GM23338 (cell line): ENCODE measurements at regions not wholly inside any gene's neighbourhood (a gene's known extent, or its start where the extent isn't known, plus 50 kb on each side); places are given as distances from the start of the nearest gene placed in this dataset.

ENCODE experiments used
- ATAC-seq: fragments of 200-7000 bp; cut with Tn5 transposase; 3 replicates; pipeline ENCODE4 v1.9.1; 2020
- DNase-seq: peaks from one replicate; pipeline ENCODE4 v3.0.0-alpha.2; 2015; ENCODE audit warnings: low spot score
- H2AFZ ChIP-seq: fragments of 200-600 bp; sonication (generic); 2 replicates; pipeline ENCODE4 v1.8.0; 2016; ENCODE audit warnings: antibody characterized with exemption, mild to moderate bottlenecking, moderate library complexity
- H3F3A ChIP-seq: fragments of 200-600 bp; sonication (generic); replicated peaks from 2 replicates; pipeline ENCODE4 v1.8.0; 2017; ENCODE audit warnings: antibody characterized with exemption, mixed run types, low read depth
- H3K27ac ChIP-seq: fragments of 200-600 bp; sonication (generic); 2 replicates; pipeline ENCODE4 v1.6.1; 2016; ENCODE audit warnings: low read depth
- H3K27me3 ChIP-seq: fragments of 200-600 bp; sonication (generic); 2 replicates; pipeline ENCODE4 v1.8.0; 2016; ENCODE audit warnings: mild to moderate bottlenecking, mixed run types, moderate library complexity; ENCODE audit not compliant: insufficient read depth
- H3K36me3 ChIP-seq: fragments of 200-600 bp; sonication (generic); 2 replicates; pipeline ENCODE4 v1.8.0; 2016; ENCODE audit warnings: mild to moderate bottlenecking; ENCODE audit not compliant: insufficient read depth
- H3K4me1 ChIP-seq: fragments of 200-600 bp; sonication (generic); 2 replicates; pipeline ENCODE4 v1.8.0; 2016; ENCODE audit warnings: mild to moderate bottlenecking, moderate library complexity; ENCODE audit not compliant: insufficient read depth
- H3K4me2 ChIP-seq: fragments of 200-600 bp; sonication (generic); 2 replicates; pipeline ENCODE4 v1.7.1; 2017; ENCODE audit warnings: mixed run types
- H3K4me3 ChIP-seq: fragments of 200-600 bp; sonication (generic); 2 replicates; pipeline ENCODE4 v1.6.1; 2016; ENCODE audit warnings: mixed run types
- H3K79me2 ChIP-seq: fragments of 200-600 bp; sonication (generic); replicated peaks from 2 replicates; pipeline ENCODE4 v1.8.0; 2017; ENCODE audit warnings: mild to moderate bottlenecking; ENCODE audit not compliant: insufficient read depth
- H3K9me2 ChIP-seq: fragments of 200-600 bp; sonication (generic); 2 replicates; pipeline ENCODE4 v1.8.0; 2017; ENCODE audit not compliant: insufficient read depth
- H4K20me1 ChIP-seq: fragments of 200-600 bp; sonication (generic); replicated peaks from 2 replicates; pipeline ENCODE4 v1.8.0; 2017; ENCODE audit warnings: mild to moderate bottlenecking; ENCODE audit not compliant: insufficient read depth
- H3K27ac Mint-ChIP-seq: 2 replicates; pipeline ENCODE4 v1.8.0; 2020; ENCODE audit warnings: inconsistent platforms, mild to moderate bottlenecking, moderate library complexity, mixed read lengths
- H3K27me3 Mint-ChIP-seq: 3 replicates; pipeline ENCODE4 v1.8.0; 2022; ENCODE audit warnings: low read depth, mild to moderate bottlenecking, moderate library complexity, mixed read lengths, inconsistent platforms; ENCODE audit not compliant: insufficient read depth, poor library complexity
- H3K36me3 Mint-ChIP-seq: 3 replicates; pipeline ENCODE4 v1.8.0; 2021; ENCODE audit warnings: low read depth, mild to moderate bottlenecking, inconsistent platforms, moderate library complexity, mixed read lengths
- H3K4me1 Mint-ChIP-seq: 3 replicates; pipeline ENCODE4 v1.8.0; 2020; ENCODE audit warnings: mild to moderate bottlenecking, inconsistent platforms, mixed read lengths
- H3K4me3 Mint-ChIP-seq: 3 replicates; pipeline ENCODE4 v1.8.0; 2021; ENCODE audit warnings: moderate library complexity, mild to moderate bottlenecking, inconsistent platforms, mixed read lengths
- H3K9me3 Mint-ChIP-seq: 3 replicates; pipeline ENCODE4 v1.8.0; 2020; ENCODE audit warnings: moderate library complexity, mild to moderate bottlenecking, inconsistent platforms, mixed read lengths
- CREB1 ChIP-seq: fragments of 250-450 bp; sonication (Bioruptor Pico); IDR thresholded peaks from 2 replicates; pipeline ENCODE4 v1.5.0; 2020; ENCODE audit warnings: low read depth, mild to moderate bottlenecking, moderate library complexity
- JUNB ChIP-seq: IDR thresholded peaks from one replicate; pipeline ENCODE4 v1.6.1; 2016; ENCODE audit warnings: antibody characterized with exemption; ENCODE audit not compliant: unreplicated experiment
- NANOG ChIP-seq: IDR thresholded peaks from 2 replicates; pipeline ENCODE4 v1.6.1; 2016; ENCODE audit warnings: antibody characterized with exemption, borderline replicate concordance
- STAT1 ChIP-seq: IDR thresholded peaks from one replicate; pipeline ENCODE4 v1.6.1; 2016; ENCODE audit warnings: antibody characterized with exemption; ENCODE audit not compliant: unreplicated experiment
- ZNF114 ChIP-seq: fragments of 250-450 bp; sonication (Bioruptor Pico); IDR thresholded peaks from 2 replicates; pipeline ENCODE4 v1.5.0; 2020; ENCODE audit warnings: mild to moderate bottlenecking, moderate library complexity
- TF ChIP-seq, protein P1 (sequence below): fragments of 250-450 bp; sonication (Bioruptor Pico); IDR thresholded peaks from 2 replicates; pipeline ENCODE4 v1.5.0; 2020; ENCODE audit warnings: mild to moderate bottlenecking, moderate library complexity

DNA sequence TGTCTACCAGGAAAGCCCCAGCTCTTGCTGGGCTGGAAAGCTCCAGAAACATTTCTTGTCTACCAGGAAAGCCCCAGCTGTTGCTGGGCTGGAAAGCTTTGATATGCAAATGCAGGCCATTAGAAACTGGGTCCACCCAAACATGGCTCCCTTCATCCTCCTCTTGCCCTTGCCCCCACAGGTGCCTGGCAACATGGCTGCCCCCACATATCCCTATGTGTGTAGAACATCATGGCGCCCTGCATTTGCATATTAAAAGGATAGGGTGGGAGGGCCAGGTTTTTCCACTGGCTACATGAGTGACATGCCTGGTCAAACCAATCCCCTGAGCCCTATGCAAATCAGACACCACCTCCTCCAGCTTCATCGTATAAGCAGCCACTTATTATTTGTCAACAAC lies 455.4 kb upstream of the ARGLU1 start:
- H3K4me3 Mint-ChIP-seq = no peak overlapping the region
- Histone ChIP-seq H3K36me3 (no peaks in the 10 kb centered on the region), H3K4me3 (no peak overlapping the region), H3K27me3 (no peaks in the 10 kb centered on the region), H4K20me1 (no peaks in the 10 kb centered on the region), H3K79me2 (no peaks in the 10 kb centered on the region), H3K4me2 (no peak overlapping the region), H3F3A (no peaks in the 10 kb centered on the region), H2AFZ (peak overlapping the region; percentile 72), H3K4me1 (no peaks in the 10 kb centered on the region), H3K9me2 (peaks cover 12% of the 10 kb centered on the region; the same call in 1 of the 2 replicates), H3K27ac (no peak overlapping the region)
- no peak overlapping the region for H3K27ac Mint-ChIP-seq
- H3K36me3 Mint-ChIP-seq = no peaks in the 10 kb centered on the region
- H3K9me3 Mint-ChIP-seq = no peaks in the 10 kb centered on the region
- peaks cover 4% of the 10 kb centered on the region for H3K27me3 Mint-ChIP-seq
- H3K4me1 Mint-ChIP-seq = peaks cover 21% of the 10 kb centered on the region
- peak; percentile 35 for DNase-seq
- TF ChIP-seq, protein P1, sequence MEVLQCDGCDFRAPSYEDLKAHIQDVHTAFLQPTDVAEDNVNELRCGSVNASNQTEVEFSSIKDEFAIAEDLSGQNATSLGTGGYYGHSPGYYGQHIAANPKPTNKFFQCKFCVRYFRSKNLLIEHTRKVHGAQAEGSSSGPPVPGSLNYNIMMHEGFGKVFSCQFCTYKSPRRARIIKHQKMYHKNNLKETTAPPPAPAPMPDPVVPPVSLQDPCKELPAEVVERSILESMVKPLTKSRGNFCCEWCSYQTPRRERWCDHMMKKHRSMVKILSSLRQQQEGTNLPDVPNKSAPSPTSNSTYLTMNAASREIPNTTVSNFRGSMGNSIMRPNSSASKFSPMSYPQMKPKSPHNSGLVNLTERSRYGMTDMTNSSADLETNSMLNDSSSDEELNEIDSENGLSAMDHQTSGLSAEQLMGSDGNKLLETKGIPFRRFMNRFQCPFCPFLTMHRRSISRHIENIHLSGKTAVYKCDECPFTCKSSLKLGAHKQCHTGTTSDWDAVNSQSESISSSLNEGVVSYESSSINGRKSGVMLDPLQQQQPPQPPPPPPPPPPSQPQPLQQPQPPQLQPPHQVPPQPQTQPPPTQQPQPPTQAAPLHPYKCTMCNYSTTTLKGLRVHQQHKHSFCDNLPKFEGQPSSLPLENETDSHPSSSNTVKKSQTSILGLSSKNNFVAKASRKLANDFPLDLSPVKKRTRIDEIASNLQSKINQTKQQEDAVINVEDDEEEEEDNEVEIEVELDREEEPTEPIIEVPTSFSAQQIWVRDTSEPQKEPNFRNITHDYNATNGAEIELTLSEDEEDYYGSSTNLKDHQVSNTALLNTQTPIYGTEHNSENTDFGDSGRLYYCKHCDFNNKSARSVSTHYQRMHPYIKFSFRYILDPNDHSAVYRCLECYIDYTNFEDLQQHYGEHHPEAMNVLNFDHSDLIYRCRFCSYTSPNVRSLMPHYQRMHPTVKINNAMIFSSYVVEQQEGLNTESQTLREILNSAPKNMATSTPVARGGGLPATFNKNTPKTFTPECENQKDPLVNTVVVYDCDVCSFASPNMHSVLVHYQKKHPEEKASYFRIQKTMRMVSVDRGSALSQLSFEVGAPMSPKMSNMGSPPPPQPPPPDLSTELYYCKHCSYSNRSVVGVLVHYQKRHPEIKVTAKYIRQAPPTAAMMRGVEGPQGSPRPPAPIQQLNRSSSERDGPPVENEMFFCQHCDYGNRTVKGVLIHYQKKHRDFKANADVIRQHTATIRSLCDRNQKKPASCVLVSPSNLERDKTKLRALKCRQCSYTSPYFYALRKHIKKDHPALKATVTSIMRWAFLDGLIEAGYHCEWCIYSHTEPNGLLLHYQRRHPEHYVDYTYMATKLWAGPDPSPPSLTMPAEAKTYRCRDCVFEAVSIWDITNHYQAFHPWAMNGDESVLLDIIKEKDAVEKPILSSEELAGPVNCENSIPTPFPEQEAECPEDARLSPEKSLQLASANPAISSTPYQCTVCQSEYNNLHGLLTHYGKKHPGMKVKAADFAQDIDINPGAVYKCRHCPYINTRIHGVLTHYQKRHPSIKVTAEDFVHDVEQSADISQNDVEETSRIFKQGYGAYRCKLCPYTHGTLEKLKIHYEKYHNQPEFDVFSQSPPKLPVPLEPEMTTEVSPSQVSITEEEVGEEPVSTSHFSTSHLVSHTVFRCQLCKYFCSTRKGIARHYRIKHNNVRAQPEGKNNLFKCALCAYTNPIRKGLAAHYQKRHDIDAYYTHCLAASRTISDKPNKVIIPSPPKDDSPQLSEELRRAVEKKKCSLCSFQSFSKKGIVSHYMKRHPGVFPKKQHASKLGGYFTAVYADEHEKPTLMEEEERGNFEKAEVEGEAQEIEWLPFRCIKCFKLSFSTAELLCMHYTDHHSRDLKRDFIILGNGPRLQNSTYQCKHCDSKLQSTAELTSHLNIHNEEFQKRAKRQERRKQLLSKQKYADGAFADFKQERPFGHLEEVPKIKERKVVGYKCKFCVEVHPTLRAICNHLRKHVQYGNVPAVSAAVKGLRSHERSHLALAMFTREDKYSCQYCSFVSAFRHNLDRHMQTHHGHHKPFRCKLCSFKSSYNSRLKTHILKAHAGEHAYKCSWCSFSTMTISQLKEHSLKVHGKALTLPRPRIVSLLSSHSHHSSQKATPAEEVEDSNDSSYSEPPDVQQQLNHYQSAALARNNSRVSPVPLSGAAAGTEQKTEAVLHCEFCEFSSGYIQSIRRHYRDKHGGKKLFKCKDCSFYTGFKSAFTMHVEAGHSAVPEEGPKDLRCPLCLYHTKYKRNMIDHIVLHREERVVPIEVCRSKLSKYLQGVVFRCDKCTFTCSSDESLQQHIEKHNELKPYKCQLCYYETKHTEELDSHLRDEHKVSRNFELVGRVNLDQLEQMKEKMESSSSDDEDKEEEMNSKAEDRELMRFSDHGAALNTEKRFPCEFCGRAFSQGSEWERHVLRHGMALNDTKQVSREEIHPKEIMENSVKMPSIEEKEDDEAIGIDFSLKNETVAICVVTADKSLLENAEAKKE (CRISPR knock-in tag) = 0 out of 2 replicates have a peak, but pooled peaks have one; percentile 56
- TF ChIP-seq CREB1 (CRISPR knock-in tag) (peak; percentile 39; the same call in 1 of the 2 replicates), STAT1 (no peak)
- no peak for ATAC-seq

DNA sequence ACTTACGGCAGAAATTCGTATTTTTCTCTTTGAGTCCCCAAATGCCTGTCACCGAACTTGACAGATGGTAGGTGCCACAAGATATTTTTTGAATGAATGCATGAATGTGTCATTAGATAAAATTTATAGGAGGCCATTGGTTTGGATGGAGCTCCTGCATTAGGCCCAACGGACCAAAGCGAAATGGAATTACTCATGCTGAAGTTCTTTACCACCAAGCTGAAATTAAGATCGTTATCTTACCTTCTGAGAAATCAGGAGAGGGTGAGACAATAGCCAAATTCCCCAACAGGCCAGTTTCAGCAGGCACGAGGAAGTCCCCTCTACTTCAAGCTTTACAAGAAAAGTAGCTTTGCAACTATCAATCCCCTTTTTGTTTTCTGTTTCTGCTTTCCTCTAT lies 452.5 kb upstream of the ARGLU1 start:
- H3K27ac Mint-ChIP-seq = no peak overlapping the region
- H3K4me3 Mint-ChIP-seq = no peak overlapping the region
- no peak overlapping the region for H3K4me3 ChIP-seq
- no peaks in the 10 kb centered on the region for H3F3A ChIP-seq
- no peak for DNase-seq
- peaks cover 21% of the 10 kb centered on the region for H3K4me1 Mint-ChIP-seq
- H3K4me2 ChIP-seq = no peak overlapping the region
- no peaks in the 10 kb centered on the region for H3K4me1 ChIP-seq
- no peaks in the 10 kb centered on the region; the same call in 2 of the 3 replicates for H3K36me3 Mint-ChIP-seq
- no peaks in the 10 kb centered on the region for H3K27me3 ChIP-seq
- peaks cover 4% of the 10 kb centered on the region for H3K27me3 Mint-ChIP-seq
- H2AFZ ChIP-seq = 0 out of 2 replicates have a peak overlapping the region, but pooled peaks have one; percentile 15
- no peaks in the 10 kb centered on the region for H4K20me1 ChIP-seq
- no peaks in the 10 kb centered on the region for H3K79me2 ChIP-seq
- peaks cover 12% of the 10 kb centered on the region; the same call in 1 of the 2 replicates for H3K9me2 ChIP-seq
- H3K27ac ChIP-seq = no peak overlapping the region
- no peaks in the 10 kb centered on the region for H3K9me3 Mint-ChIP-seq
- no peaks in the 10 kb centered on the region for H3K36me3 ChIP-seq
- ATAC-seq = no peak
- TF ChIP-seq ZNF114 (CRISPR knock-in tag) = no peak
- TF ChIP-seq, protein P1 (CRISPR knock-in tag) = no peak
- TF ChIP-seq NANOG = no peak
- TF ChIP-seq JUNB = no peak
